GM13977 (cell line): ENCODE measurements at regions not wholly inside any gene's neighbourhood (a gene's known extent, or its start where the extent isn't known, plus 50 kb on each side); places are given as distances from the start of the nearest gene placed in this dataset.

Source experiments
- DNase-seq: peaks from one replicate; pipeline ENCODE4 v3.0.0; 2012; ENCODE audit warnings: low spot score
- in situ Hi-C: fragments of 300-500 bp; cut with MboI; formaldehyde crosslinking; loops from one replicate; pipeline ENCODE4 v1.12.0; 2022; ENCODE audit warnings: low sequenced_read_pairs, low pct_unique_long_range_greater_than_20kb, mixed read lengths, inconsistent platforms; ENCODE audit not compliant: unreplicated experiment
- TF ChIP-seq, protein P1 (sequence below): IDR thresholded peaks from 2 replicates; pipeline ENCODE4 v1.5.1; 2012; ENCODE audit warnings: mild to moderate bottlenecking, control low read depth; ENCODE audit not compliant: insufficient read depth; ENCODE audit errors: extremely low read depth, missing control alignments

GRCh38 chr1:166351676-166352075, 184.9 kb upstream of the FAM78B start:
- TF ChIP-seq, protein P1, sequence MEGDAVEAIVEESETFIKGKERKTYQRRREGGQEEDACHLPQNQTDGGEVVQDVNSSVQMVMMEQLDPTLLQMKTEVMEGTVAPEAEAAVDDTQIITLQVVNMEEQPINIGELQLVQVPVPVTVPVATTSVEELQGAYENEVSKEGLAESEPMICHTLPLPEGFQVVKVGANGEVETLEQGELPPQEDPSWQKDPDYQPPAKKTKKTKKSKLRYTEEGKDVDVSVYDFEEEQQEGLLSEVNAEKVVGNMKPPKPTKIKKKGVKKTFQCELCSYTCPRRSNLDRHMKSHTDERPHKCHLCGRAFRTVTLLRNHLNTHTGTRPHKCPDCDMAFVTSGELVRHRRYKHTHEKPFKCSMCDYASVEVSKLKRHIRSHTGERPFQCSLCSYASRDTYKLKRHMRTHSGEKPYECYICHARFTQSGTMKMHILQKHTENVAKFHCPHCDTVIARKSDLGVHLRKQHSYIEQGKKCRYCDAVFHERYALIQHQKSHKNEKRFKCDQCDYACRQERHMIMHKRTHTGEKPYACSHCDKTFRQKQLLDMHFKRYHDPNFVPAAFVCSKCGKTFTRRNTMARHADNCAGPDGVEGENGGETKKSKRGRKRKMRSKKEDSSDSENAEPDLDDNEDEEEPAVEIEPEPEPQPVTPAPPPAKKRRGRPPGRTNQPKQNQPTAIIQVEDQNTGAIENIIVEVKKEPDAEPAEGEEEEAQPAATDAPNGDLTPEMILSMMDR, result no peak
- DNase-seq, result no peak
- in situ Hi-C loops, result no loop called here

DNA sequence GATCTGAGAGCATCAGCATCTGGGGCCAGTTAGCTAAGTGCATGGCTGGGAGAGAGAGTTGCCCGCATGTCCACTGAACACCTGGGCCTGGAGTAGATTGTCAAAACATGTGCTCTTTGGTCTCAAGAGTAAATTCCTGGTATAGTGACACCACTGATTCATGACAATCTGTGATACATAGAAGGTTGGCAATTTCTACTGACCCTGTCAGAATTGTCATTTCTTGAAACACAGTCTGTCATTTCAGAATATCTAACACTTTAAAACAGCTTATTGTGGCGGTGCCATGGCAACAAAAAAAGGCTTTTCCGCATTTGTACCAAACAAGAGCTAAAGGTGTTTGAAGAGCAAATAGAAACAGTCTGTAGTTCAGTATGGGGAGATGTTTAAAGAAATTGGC, 186.4 kb upstream of the FAM78B start:
- in situ Hi-C loops, result no loop called here
- TF ChIP-seq, protein P1, result no peak
- DNase-seq, result no peak

- in situ Hi-C loops, result no loop called here
- DNase-seq, result no peak
- TF ChIP-seq, protein P1, result no peak
Measured at GRCh38 chr1:166354406-166354805, 187.6 kb upstream of the FAM78B start.

GRCh38 chr1:166365081-166365480, 198.3 kb upstream of the FAM78B start:
- DNase-seq, result no peak
- TF ChIP-seq, protein P1, result no peak
- in situ Hi-C loops, result no loop called here

- TF ChIP-seq, protein P1, result no peak
- in situ Hi-C loops, result no loop called here
- DNase-seq, result no peak
Measured at GRCh38 chr1:166368030-166368429, 201.2 kb upstream of the FAM78B start.

GRCh38 chr1:166377896-166378295, 211.1 kb upstream of the FAM78B start:
- TF ChIP-seq, protein P1, result no peak
- no peak for DNase-seq
- in situ Hi-C loops, result no loop called here

DNA sequence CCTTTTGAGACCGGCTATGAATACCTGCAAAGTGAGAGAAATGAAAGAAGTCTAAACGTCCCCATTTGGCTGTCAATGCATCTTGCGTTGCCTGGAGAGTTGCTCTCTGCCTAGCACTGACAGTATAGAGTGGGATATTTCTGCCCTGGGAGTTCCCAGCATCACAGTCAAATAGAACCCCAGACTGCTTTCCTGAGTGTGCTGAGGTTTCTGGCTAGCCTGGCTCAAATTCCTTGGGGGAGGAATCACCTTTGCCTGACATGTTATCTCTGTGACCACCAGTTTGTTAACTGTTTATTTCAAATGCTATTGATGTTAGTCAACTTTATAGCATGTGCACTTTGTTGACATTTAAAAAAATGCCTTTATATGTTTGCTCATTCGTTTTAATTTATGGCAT, 212.0 kb upstream of the FAM78B start:
- TF ChIP-seq, protein P1, result no peak
- in situ Hi-C loops, result no loop called here
- DNase-seq, result no peak
